ENCODE measurements at regions not wholly inside any gene's neighbourhood (a gene's known extent, or its start where the extent isn't known, plus 50 kb on each side); places are given as distances from the start of the nearest gene placed in this dataset.

DNA sequence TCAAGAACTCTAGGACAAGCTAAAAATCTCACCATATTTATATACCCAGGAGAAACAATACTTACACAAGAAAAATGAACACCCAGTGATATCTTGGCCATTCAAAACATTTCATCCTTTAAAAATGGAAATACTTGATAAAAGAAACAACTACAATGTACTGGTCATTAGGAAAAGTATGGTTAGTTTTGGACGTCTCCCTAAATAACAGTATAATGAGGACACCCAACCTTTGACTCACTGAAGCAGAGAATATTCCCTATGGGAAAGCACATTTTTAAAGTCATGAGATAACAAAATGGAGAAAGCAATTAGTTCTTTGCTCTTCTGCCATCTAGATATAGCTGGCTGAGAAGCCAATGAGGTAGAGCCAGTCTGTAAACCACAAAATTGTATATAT lies 164.4 kb downstream of the TBX18 start:
- H3K18ac ChIP-seq (ENCODE audit: low read length), result no peak overlapping the region
- no peak overlapping the region for H2AK5ac ChIP-seq (ENCODE audit: low read length)

GRCh38 chr6:84597238-84597875 lies 167.0 kb downstream of the TBX18 start:
- Histone ChIP-seq H3K4ac (ENCODE audit: low read depth, low read length) (no peak overlapping the region), H2BK120ac (ENCODE audit: insufficient read depth, low read length, poor library complexity) (no peak overlapping the region), H2BK5ac (ENCODE audit: low read depth, low read length, poor library complexity) (no peak overlapping the region), H4K12ac (ENCODE audit: low read depth, low read length) (no peak overlapping the region), H3K27ac (ENCODE audit: low read depth, low read length) (no peak overlapping the region), H2AK5ac (ENCODE audit: low read length) (no peak overlapping the region), H3K9me3 (ENCODE audit: insufficient read depth, low read depth, low read length) (no peaks in the 10 kb centered on the region), H3K4me1 (ENCODE audit: control insufficient read depth in 1 of 2, insufficient read depth in 2 of 2, low read length in 2 of 2) (no peaks in the 10 kb centered on the region), H3K14ac (ENCODE audit: low read length) (no peak overlapping the region), H3K27me3 (ENCODE audit: insufficient read depth, low read length) (no peaks in the 10 kb centered on the region), H3K36me3 (ENCODE audit: control insufficient read depth in 1 of 2, insufficient read depth in 2 of 2, low read length in 2 of 2) (no peaks in the 10 kb centered on the region), H3K4me3 (ENCODE audit: low read depth, low read length) (no peak overlapping the region), H3K9ac (ENCODE audit: low read length) (no peak overlapping the region), H3K18ac (ENCODE audit: low read length) (no peak overlapping the region), H3K79me2 (ENCODE audit: control insufficient read depth, insufficient read depth, low read length, poor library complexity) (no peaks in the 10 kb centered on the region), H2AFZ (ENCODE audit: insufficient read depth, low read length, poor library complexity) (no peak overlapping the region), H4K8ac (ENCODE audit: low read depth, low read length) (no peak overlapping the region), H2BK12ac (ENCODE audit: low read length) (no peak overlapping the region), H3K4me2 (ENCODE audit: low read length) (no peak overlapping the region), H3K79me1 (ENCODE audit: low read length) (no peaks in the 10 kb centered on the region), H3K23ac (ENCODE audit: low read length) (no peak overlapping the region), H4K91ac (ENCODE audit: low read depth, low read length) (no peak overlapping the region)
- DNase-seq, result no peak
- no CpG with 5 or more reads among the region's 4 CpGs for WGBS (ENCODE audit: extremely low coverage, insufficient coverage, insufficient read length)

More for the DNA sequence above, 164.4 kb downstream of the TBX18 start:
- H3K79me2 ChIP-seq (ENCODE audit: control insufficient read depth, insufficient read depth, low read length, poor library complexity), result no peaks in the 10 kb centered on the region
- no peak overlapping the region for H2BK12ac ChIP-seq (ENCODE audit: low read length)
- no CpG with 5 or more reads among the region's 1 CpG for WGBS (ENCODE audit: extremely low coverage, insufficient coverage, insufficient read length)
- H3K79me1 ChIP-seq (ENCODE audit: low read length), result no peaks in the 10 kb centered on the region
- H4K91ac ChIP-seq (ENCODE audit: low read depth, low read length), result no peak overlapping the region
- no peaks in the 10 kb centered on the region for H3K27me3 ChIP-seq (ENCODE audit: insufficient read depth, low read length)
- no peak overlapping the region for H3K9ac ChIP-seq (ENCODE audit: low read length)
- no peak overlapping the region for H3K4ac ChIP-seq (ENCODE audit: low read depth, low read length)
- no peak overlapping the region for H2BK5ac ChIP-seq (ENCODE audit: low read depth, low read length, poor library complexity)
- no peak overlapping the region for H2BK120ac ChIP-seq (ENCODE audit: insufficient read depth, low read length, poor library complexity)
- H3K4me2 ChIP-seq (ENCODE audit: low read length), result no peak overlapping the region
- no peak overlapping the region for H3K14ac ChIP-seq (ENCODE audit: low read length)
- no peak overlapping the region for H4K12ac ChIP-seq (ENCODE audit: low read depth, low read length)
- no peak overlapping the region for H3K27ac ChIP-seq (ENCODE audit: low read depth, low read length)
- no peaks in the 10 kb centered on the region for H3K4me1 ChIP-seq (ENCODE audit: control insufficient read depth in 1 of 2, insufficient read depth in 2 of 2, low read length in 2 of 2)
- H3K36me3 ChIP-seq (ENCODE audit: control insufficient read depth in 1 of 2, insufficient read depth in 2 of 2, low read length in 2 of 2), result no peaks in the 10 kb centered on the region
- DNase-seq, result no peak
- no peak overlapping the region for H3K23ac ChIP-seq (ENCODE audit: low read length)
- H2AFZ ChIP-seq (ENCODE audit: insufficient read depth, low read length, poor library complexity), result no peak overlapping the region
- H4K8ac ChIP-seq (ENCODE audit: low read depth, low read length), result no peak overlapping the region
- no peak overlapping the region for H3K4me3 ChIP-seq (ENCODE audit: low read depth, low read length)
- H3K9me3 ChIP-seq (ENCODE audit: insufficient read depth, low read depth, low read length), result no peaks in the 10 kb centered on the region

DNA sequence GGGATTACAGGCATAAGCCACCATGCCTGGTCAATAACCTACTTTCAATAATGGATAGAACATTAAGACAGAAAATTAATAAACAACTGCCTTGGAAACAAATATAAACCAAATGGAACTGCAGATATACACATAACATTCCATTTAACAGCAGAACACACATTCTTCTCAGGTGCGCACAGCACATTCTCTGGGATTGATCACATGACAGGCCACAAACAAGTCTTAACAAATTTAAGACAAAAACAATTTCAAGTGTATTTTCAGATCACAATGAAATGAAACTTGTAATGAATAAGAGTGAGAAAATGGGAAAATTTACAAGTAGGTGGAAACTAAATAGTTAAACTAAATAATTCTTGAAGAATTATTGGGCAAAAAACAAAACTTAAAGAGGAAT lies 167.9 kb downstream of the TBX18 start:
- Histone ChIP-seq H3K27ac (ENCODE audit: low read depth, low read length) (no peak overlapping the region), H3K4ac (ENCODE audit: low read depth, low read length) (no peak overlapping the region), H2BK120ac (ENCODE audit: insufficient read depth, low read length, poor library complexity) (no peak overlapping the region), H4K12ac (ENCODE audit: low read depth, low read length) (no peak overlapping the region), H2AFZ (ENCODE audit: insufficient read depth, low read length, poor library complexity) (no peak overlapping the region), H3K27me3 (ENCODE audit: insufficient read depth, low read length) (no peaks in the 10 kb centered on the region), H3K4me2 (ENCODE audit: low read length) (no peak overlapping the region), H3K79me1 (ENCODE audit: low read length) (no peaks in the 10 kb centered on the region), H3K23ac (ENCODE audit: low read length) (no peak overlapping the region), H2AK5ac (ENCODE audit: low read length) (no peak overlapping the region), H3K4me1 (ENCODE audit: control insufficient read depth in 1 of 2, insufficient read depth in 2 of 2, low read length in 2 of 2) (no peaks in the 10 kb centered on the region), H3K4me3 (ENCODE audit: low read depth, low read length) (no peak overlapping the region), H3K18ac (ENCODE audit: low read length) (no peak overlapping the region), H4K91ac (ENCODE audit: low read depth, low read length) (no peak overlapping the region), H3K79me2 (ENCODE audit: control insufficient read depth, insufficient read depth, low read length, poor library complexity) (no peaks in the 10 kb centered on the region), H3K9me3 (ENCODE audit: insufficient read depth, low read depth, low read length) (no peaks in the 10 kb centered on the region), H2BK5ac (ENCODE audit: low read depth, low read length, poor library complexity) (no peak overlapping the region), H3K36me3 (ENCODE audit: control insufficient read depth in 1 of 2, insufficient read depth in 2 of 2, low read length in 2 of 2) (no peaks in the 10 kb centered on the region), H4K8ac (ENCODE audit: low read depth, low read length) (no peak overlapping the region), H2BK12ac (ENCODE audit: low read length) (no peak overlapping the region), H3K14ac (ENCODE audit: low read length) (no peak overlapping the region), H3K9ac (ENCODE audit: low read length) (no peak overlapping the region)
- WGBS (ENCODE audit: extremely low coverage, insufficient coverage, insufficient read length), result no CpG with 5 or more reads among the region's 1 CpG
- no peak for DNase-seq

GRCh38 chr6:84588697-84589080 lies 175.7 kb downstream of the TBX18 start:
- Histone ChIP-seq H4K12ac (ENCODE audit: low read depth, low read length) (no peak overlapping the region), H2AK5ac (ENCODE audit: low read length) (no peak overlapping the region), H3K9me3 (ENCODE audit: insufficient read depth, low read depth, low read length) (peaks cover 2% of the 10 kb centered on the region), H2BK12ac (ENCODE audit: low read length) (no peak overlapping the region), H3K4me1 (ENCODE audit: control insufficient read depth in 1 of 2, insufficient read depth in 2 of 2, low read length in 2 of 2) (no peaks in the 10 kb centered on the region), H3K4me2 (ENCODE audit: low read length) (no peak overlapping the region), H2BK120ac (ENCODE audit: insufficient read depth, low read length, poor library complexity) (no peak overlapping the region), H2AFZ (ENCODE audit: insufficient read depth, low read length, poor library complexity) (no peak overlapping the region), H4K91ac (ENCODE audit: low read depth, low read length) (no peak overlapping the region), H3K18ac (ENCODE audit: low read length) (no peak overlapping the region), H3K9ac (ENCODE audit: low read length) (no peak overlapping the region), H3K27ac (ENCODE audit: low read depth, low read length) (no peak overlapping the region), H2BK5ac (ENCODE audit: low read depth, low read length, poor library complexity) (no peak overlapping the region), H4K8ac (ENCODE audit: low read depth, low read length) (no peak overlapping the region), H3K4ac (ENCODE audit: low read depth, low read length) (no peak overlapping the region), H3K4me3 (ENCODE audit: low read depth, low read length) (no peak overlapping the region), H3K23ac (ENCODE audit: low read length) (no peak overlapping the region), H3K79me2 (ENCODE audit: control insufficient read depth, insufficient read depth, low read length, poor library complexity) (no peaks in the 10 kb centered on the region), H3K36me3 (ENCODE audit: control insufficient read depth in 1 of 2, insufficient read depth in 2 of 2, low read length in 2 of 2) (no peaks in the 10 kb centered on the region), H3K27me3 (ENCODE audit: insufficient read depth, low read length) (no peaks in the 10 kb centered on the region), H3K14ac (ENCODE audit: low read length) (no peak overlapping the region), H3K79me1 (ENCODE audit: low read length) (no peaks in the 10 kb centered on the region)
- DNase-seq, result no peak
- no CpG with 5 or more reads among the region's 5 CpGs for WGBS (ENCODE audit: extremely low coverage, insufficient coverage, insufficient read length)

All from trophoblast cell (in vitro differentiated cells and primary cell).